Thyroid gland (tissue), 4 donors: ENCODE measurements at regions not wholly inside any gene's neighbourhood (a gene's known extent, or its start where the extent isn't known, plus 50 kb on each side); places are given as distances from the start of the nearest gene placed in this dataset.

ENCODE experiments used
- CTCF ChIP-seq, 6 experiments: fragments of 200-600 bp in 3 of 6; fragments of 450-650 bp in 3 of 6; sonication (generic) in 3 of 6; IDR thresholded peaks; one replicate each; pipeline ENCODE4 v1.5.1; 2016 to 2019; ENCODE audit warnings: antibody characterized with exemption in 6 of 6, mild to moderate bottlenecking in 2 of 6, inconsistent platforms in 1 of 6, moderate library complexity in 1 of 6
- POLR2A ChIP-seq, 2 donors: fragments of 450-650 bp; IDR thresholded peaks; one replicate each; pipeline ENCODE4 v1.6.1; 2017; ENCODE audit warnings: antibody characterized with exemption in 2 of 2, mild to moderate bottlenecking in 2 of 2, moderate library complexity in 1 of 2

GRCh38 chr21:27555996-27556395 is 589.1 kb upstream of the ADAMTS5 start:
- TF ChIP-seq CTCF (IDR thresholded peaks at IDR 0.05) (no peak), POLR2A (IDR thresholded peaks at IDR 0.05) (no peak)
